COLO668 (cell line): ENCODE measurements at regions not wholly inside any gene's neighbourhood (a gene's known extent, or its start where the extent isn't known, plus 50 kb on each side); places are given as distances from the start of the nearest gene placed in this dataset.
"Not testable (repeated sequence)": the region's sequence is repeated elsewhere in the genome, so short reads cannot be mapped to it uniquely, and the experiment has no call there.

ENCODE experiments used
- DNase-seq: peaks from one replicate; lab custom pipeline; 2025; ENCODE audit not compliant: unreplicated experiment; lab: John Stamatoyannopoulos, UW

GRCh38 chr12:25682421-25682820 is 129.3 kb upstream of the LMNTD1 start:
- no peak for DNase-seq

- no peak for DNase-seq
Observed at GRCh38 chr12:25684070-25684469, 131.0 kb upstream of the LMNTD1 start.

DNA sequence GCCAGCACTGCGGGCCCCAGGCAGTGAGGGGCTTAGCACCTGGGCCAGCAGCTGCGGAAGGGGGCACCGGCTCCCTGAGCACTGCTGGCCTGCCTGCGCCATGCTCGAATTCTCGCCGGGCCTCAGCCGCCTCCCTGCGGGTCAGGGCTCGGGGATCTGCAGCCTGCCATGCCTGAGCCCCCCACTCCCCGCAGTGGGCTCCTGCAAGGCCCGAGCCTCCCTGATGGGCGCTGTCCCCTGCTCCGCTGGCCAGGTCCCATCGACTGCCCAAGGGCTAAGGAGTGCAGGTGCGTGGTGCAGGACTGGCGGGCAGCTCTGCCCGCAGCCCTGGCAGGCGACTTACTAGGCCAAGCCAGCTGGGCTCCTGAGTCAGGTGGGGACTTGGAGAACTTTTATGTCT is 133.3 kb upstream of the LMNTD1 start:
- DNase-seq = no peak

- no peak for DNase-seq
Observed at GRCh38 chr12:25687226-25687625, 134.1 kb upstream of the LMNTD1 start.

GRCh38 chr12:25688851-25689250 is 135.8 kb upstream of the LMNTD1 start:
- not testable (repeated sequence) for DNase-seq

DNA sequence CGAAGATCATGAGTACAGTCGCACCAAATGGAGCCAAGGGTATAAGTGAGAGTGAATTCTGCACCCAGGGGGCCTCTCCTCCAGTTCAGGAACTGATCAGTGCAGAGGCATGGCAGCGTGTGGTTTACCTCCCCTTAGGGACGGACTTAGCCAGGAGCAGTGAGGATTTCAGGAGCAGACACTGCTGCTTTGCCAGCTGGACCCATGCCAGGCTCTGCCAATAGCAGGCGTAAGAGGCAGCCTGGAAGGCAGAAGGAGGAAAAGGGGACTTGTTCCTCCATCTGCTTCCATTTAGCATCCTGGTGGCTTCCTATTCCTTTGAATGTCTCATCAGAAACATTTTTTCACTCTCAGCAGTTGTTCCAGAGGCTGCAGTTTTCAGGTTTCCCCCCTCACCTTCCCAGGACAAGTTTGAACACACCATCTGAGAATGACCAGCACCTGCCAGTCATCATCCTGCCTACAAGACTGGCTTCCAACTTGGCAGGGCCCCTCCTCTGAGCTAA is 137.0 kb upstream of the LMNTD1 start:
- no peak for DNase-seq

DNA sequence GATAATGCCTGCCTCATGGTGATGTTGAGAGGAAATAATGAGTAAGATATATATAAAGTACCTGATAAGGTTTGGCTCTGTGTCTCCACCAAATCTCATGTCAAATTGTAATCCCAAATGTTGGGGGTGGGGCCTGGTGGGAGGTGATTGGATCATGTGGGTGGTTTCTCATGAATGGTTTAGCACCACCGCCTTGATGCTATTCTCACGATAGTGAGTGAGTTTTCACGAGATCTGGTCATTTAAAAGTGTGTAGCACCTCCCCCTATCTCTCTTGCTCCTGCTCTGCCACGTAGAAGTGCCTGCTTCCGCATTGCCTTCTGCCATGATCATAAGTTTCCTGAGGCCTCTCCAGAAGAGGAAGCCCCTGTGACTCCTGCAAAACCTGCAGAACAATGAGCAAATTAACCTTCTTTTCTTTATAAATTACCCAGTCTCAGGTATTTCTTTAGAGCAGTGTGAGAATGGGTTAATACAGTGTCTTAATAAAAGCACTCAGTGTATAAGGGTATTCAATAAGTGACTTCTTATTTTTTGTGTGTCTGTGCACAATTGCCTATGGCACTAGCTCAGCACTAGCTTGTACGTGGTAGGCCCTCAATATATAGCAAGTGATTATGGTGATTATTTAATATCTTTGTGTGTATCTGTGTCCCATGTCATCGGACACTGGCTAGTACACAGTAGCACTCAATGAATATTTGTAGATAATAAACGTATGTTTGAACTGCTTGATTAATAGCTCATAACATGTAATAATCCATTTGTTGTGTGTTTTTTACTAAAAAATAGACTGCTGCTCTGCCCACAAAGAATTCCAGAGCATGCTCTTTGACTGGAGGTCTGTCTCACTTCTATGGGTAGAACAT is 138.1 kb upstream of the LMNTD1 start:
- no peak for DNase-seq

DNA sequence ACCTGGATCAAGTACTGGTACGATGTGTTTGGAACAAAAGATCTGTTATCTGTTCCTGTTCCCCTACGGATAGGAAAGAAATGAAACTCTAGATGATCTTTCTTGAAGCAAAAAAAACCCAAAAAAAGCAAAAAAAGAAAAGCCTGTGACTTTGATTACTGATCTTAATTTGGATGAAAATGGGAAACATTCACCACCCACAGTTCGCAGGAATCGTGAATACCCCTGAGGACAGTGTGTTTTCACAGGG is 138.7 kb upstream of the LMNTD1 start:
- no peak for DNase-seq

- DNase-seq = no peak
Observed at GRCh38 chr12:25692115-25693035, 139.3 kb upstream of the LMNTD1 start.

DNA sequence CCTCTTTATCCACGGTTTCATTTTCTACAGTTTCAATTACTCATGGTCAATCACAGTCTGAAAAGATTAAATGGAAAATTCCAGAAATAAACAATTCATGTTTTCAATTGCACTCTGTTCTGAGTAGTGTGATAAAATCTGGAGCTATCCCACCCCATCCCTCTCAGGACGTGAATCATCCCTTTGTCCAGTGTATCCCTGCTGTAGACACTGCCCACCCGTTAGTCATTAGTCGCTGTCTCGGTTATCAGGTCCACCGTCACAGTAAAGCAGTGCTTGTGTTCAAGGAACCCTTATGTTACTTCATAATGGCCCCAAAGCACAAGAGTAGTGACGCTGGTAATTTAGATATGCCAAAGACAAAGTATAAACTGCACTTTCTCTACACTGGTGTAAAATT is 141.0 kb upstream of the LMNTD1 start:
- no peak for DNase-seq

DNA sequence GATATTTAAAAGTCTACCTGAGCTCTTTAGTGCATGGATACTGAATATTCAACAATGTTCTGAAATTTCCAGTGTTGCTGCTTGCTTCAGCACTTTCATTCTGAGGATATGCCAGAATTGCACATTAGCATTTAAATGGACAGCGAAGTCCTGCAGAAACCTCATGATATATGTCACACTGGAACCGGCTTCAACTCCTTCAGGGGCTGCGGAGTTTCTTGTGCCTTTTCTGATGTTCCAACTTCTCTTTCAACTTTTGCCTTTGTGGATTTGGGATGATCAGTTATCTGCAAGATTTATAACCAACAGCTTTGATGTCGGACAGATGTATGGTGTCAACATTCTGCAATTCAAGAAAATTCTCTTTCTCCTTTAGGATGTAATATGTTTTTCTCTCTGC is 142.5 kb upstream of the LMNTD1 start:
- DNase-seq = no peak

- DNase-seq = no peak
Observed at GRCh38 chr12:25698772-25699171, 145.7 kb upstream of the LMNTD1 start.

GRCh38 chr12:25699454-25699853 is 146.4 kb upstream of the LMNTD1 start:
- DNase-seq = no peak

- no peak for DNase-seq
Observed at GRCh38 chr12:25701290-25701689, 148.2 kb upstream of the LMNTD1 start.

DNA sequence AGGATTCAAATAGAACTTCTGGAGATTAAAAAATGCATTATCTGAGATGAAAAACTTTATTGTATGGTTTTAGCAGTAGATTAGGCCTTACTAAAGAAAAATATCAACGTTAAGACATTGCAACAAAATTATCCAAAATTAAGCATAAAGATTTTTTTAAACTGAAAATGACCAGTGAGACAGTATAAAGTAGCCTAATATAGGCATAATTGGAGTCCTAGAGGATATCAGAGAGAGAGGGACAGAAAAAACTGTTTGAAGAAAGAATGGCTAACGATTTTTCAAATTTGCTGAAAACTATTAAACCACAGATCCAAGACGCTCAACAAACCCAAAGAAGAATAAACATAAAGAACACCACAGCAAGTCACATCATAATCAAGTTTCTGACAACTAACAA is 149.5 kb upstream of the LMNTD1 start:
- DNase-seq = no peak

DNA sequence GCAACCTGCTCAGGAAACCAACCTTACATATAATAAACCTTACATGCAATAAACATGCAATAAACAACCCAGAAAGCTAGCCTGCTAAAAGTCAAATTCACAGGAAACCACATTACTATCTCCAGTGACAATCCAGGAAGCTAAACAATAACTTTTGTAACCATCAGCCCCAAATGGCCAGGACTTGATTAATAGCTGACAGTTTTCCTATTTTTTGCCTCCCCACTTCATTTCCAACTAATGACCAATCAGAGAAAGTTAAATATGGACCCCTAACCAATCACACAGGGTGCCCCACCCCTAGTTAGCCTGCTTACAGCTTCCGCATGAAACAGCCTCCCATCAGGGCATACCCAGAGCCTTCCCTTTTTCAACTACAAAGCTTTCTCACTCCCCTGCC is 152.2 kb upstream of the LMNTD1 start:
- no peak for DNase-seq

GRCh38 chr12:25706646-25707045 is 153.6 kb upstream of the LMNTD1 start:
- not testable (repeated sequence) for DNase-seq

- no peak for DNase-seq
Observed at GRCh38 chr12:25707056-25707455, 154.0 kb upstream of the LMNTD1 start.

DNA sequence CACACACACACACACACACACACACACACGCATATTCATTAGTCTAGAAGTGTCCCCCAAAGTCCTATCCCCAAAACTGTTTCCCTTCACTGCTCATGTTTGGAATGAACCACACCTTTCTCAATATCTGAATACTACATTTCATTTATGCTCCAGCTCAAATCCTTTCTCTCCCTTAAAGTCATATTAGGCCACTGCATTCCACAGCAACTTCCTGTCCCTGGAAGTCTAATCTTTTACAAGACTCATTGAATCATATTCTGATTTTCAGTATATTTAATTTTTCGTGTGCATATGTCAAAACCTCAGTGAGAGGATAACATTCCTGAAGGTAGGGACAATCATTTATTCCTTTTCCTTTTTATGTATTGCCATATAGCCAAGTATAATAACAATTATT is 155.6 kb upstream of the LMNTD1 start:
- no peak for DNase-seq

- DNase-seq = no peak
Observed at GRCh38 chr12:25710128-25710527, 157.0 kb upstream of the LMNTD1 start.

DNA sequence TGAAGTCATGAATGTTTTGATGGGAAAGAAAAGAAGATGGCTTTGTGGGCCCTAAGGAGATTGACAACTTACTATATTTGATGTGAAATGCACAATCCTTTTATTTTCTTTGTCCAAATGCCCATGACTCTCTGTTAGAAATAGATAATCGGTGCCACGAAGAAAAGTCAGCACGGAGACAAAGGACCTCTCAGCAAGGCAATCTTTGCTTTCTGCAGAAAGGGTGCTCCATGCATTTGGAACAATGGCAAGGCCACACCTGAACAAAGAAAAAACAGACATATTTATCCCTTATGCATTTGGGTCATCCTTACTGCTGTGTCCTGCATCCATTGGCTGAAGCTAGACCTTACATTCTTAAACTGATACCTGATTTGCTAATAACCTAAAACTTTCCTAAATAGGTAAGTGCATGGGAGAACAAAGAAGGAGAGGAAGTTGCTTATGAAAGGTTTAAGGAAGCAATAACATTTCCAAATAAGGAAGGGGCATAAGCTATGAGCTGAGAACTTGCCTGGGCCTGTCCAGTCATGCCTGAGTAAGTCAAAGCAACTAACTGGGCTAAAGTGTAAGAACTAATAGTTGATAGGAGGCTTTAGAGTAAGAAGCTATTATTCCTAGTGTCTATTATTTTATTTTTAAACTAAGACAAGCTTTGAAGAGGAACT is 158.0 kb upstream of the LMNTD1 start:
- not testable (repeated sequence) for DNase-seq

DNA sequence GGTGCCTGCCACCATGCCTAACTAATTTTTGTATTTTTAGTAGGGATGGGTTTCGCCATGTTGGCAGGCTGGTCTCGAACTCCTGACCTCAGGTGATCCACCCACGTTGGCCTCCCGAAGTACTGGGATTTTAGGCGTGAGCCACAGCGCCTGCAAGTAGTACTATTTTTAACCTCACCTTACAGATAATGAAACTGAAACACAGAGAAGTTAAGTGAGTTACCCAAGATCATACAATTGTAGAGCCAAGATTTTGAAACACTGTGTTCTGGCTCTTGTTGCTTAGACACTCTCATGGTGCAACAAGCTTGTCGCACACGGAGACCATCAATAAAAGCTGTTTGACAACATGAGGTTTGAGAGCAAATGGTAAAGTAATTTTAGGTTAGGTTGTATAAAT is 159.1 kb upstream of the LMNTD1 start:
- DNase-seq = no peak
